Astrocyte of the cerebellum (primary cell): ENCODE measurements at regions not wholly inside any gene's neighbourhood (a gene's known extent, or its start where the extent isn't known, plus 50 kb on each side); places are given as distances from the start of the nearest gene placed in this dataset.

Source experiments
- DNase-seq: peaks from one replicate; pipeline ENCODE4 v3.0.0-alpha.2; 2011; ENCODE audit warnings: low read depth
- H3K4me3 ChIP-seq: 2 replicates; pipeline ENCODE4 v1.5.1; 2011; ENCODE audit warnings: mild to moderate bottlenecking, low read depth, low read length, moderate library complexity
- CTCF ChIP-seq: IDR thresholded peaks from 2 replicates; pipeline ENCODE4 v1.5.1; 2012; ENCODE audit warnings: low read length, low read depth, moderate library complexity, mild to moderate bottlenecking; ENCODE audit errors: missing control alignments
- in situ Hi-C: cut with HindIII; loops from 2 replicates; pipeline ENCODE4 v1.10.0; 2017; ENCODE audit warnings: low sequenced_read_pairs

- TF ChIP-seq CTCF: no peak
- no peak for DNase-seq
- H3K4me3 ChIP-seq: no peak overlapping the region
- in situ Hi-C loops: no loop called here
These were observed 2472.9 kb downstream of the PCDH7 start for GRCh38 chr4:33193109-33193508.

GRCh38 chr4:33200377-33200776, 2480.2 kb downstream of the PCDH7 start:
- H3K4me3 ChIP-seq: no peak overlapping the region
- no peak for DNase-seq
- in situ Hi-C loops: no loop called here
- no peak for TF ChIP-seq CTCF

GRCh38 chr4:33218238-33218637, 2498.1 kb downstream of the PCDH7 start:
- no peak for DNase-seq
- no peak overlapping the region for H3K4me3 ChIP-seq
- in situ Hi-C loops: no loop called here
- no peak for TF ChIP-seq CTCF

- no peak for DNase-seq
- H3K4me3 ChIP-seq: no peak overlapping the region
- TF ChIP-seq CTCF: no peak
- in situ Hi-C loops: no loop called here
These were observed 2506.0 kb downstream of the PCDH7 start for GRCh38 chr4:33226133-33226532.

- in situ Hi-C loops: no loop called here
- TF ChIP-seq CTCF: no peak
- DNase-seq: no peak
- no peak overlapping the region for H3K4me3 ChIP-seq
These were observed 2506.6 kb downstream of the PCDH7 start for GRCh38 chr4:33226783-33227182.

GRCh38 chr4:33255094-33255493, 2534.9 kb downstream of the PCDH7 start:
- no peak for DNase-seq
- no peak for TF ChIP-seq CTCF
- no peak overlapping the region for H3K4me3 ChIP-seq
- in situ Hi-C loops: no loop called here

GRCh38 chr4:33255507-33255906, 2535.3 kb downstream of the PCDH7 start:
- no peak for DNase-seq
- TF ChIP-seq CTCF: no peak
- no peak overlapping the region for H3K4me3 ChIP-seq
- in situ Hi-C loops: no loop called here
